NCI-H2227 treated with DMSO at 0.1 percent for 48 hours (cell line): ENCODE measurements at regions not wholly inside any gene's neighbourhood (a gene's known extent, or its start where the extent isn't known, plus 50 kb on each side); places are given as distances from the start of the nearest gene placed in this dataset.

ENCODE experiments used
- DNase-seq: peaks from one replicate; lab custom pipeline; 2025; lab: John Stamatoyannopoulos, UW

DNA sequence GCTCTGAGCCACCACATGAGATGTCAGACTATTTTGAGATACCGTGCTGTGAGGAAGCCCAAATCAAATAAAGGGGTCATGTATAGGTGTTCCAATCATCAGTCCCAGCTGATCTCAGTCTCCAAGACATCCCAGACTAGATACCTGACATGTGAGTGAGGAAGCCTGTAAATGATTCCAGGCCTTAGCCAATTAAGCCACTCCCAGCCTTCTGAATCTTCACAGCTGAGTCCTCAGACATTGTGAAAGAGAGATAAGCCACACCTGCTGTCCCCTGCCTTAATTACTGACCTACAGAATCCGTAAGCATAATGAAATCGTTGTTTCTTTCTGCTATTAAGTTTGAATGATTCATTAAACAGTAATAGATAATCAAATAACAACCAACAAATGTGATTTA, 671.4 kb downstream of the ZNF674 start:
- no peak for DNase-seq

GRCh38 chrX:45872480-45872879, 671.8 kb upstream of the DIPK2B start:
- no peak for DNase-seq

GRCh38 chrX:45868425-45868824, 667.7 kb upstream of the DIPK2B start:
- DNase-seq: no peak

- DNase-seq: no peak
Measured at GRCh38 chrX:45862801-45863200, 662.1 kb upstream of the DIPK2B start.

DNA sequence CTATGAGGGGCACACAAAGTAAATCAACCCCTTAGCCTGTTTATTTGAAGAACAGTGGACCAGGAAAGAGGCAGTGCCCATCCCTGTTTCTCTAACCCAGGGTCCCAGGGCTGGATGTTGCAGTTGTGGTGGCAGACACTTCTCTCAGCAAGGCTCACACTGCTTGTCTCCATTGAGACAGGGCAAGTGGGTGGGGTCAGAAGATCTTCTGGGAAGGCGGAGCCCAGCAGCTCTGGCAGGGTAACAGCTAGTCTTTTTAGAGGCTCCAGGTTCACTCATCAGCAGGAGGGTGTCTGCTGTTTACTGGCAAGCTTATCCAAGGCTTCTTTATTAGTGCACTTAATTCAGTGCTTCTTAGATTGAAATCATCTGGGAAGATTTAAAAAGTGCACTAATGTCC, 659.8 kb upstream of the DIPK2B start:
- DNase-seq: no peak

GRCh38 chrX:45859407-45859806, 658.7 kb upstream of the DIPK2B start:
- DNase-seq: no peak

DNA sequence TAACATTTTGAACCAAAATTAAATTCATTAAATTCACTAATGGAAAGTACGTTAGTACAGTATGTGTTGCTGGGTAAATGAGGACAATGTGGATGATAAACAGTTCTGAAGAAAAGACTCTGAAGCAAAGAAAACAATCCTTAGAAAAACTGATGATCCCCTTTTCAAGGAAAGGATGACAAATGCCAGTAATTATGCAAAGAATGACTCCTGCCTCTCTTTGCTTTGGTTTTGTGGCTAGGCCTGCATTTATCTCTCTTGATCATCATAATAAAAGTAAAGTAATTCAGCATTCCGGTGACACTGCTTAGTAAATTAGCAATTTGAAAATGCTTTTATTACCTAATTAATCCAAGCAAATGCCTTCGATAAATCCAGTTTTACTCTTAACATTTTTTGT, 652.2 kb upstream of the DIPK2B start:
- DNase-seq: no peak

DNA sequence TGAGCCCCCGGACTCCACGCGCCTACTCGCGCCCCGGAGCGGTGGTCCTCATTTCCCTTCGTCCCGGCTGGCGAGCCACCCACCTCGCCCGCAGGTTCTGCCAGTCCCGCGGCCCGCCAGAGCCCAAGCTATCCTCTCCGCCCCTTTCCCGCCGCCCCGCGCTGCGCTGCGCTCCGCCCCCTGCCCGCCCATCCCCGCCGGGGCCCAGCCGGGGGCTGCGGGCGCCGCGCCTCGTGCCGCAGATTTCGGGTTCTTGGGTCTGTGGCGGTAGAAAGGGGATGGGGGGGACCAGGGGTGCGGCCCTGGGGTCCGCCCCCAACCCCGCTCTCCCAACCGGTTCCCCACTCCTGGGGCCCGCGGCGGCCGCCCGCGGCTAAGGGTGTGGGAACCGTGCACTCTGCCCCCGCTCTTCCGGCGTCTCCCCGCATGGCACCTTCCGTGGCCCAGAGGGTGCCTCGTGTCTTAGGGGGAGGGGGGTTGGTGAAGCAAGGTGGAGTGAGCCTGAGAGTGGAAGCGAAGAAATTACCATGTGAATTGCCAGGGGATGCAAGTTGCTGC, 650.8 kb upstream of the DIPK2B start:
- DNase-seq: no peak

- DNase-seq: no peak
Measured at GRCh38 chrX:45850775-45851433, 650.2 kb upstream of the DIPK2B start.

GRCh38 chrX:45850197-45850774, 649.6 kb upstream of the DIPK2B start:
- no peak for DNase-seq

- peak; percentile 2 for DNase-seq
Measured at GRCh38 chrX:45849261-45849862, 648.7 kb upstream of the DIPK2B start.

DNA sequence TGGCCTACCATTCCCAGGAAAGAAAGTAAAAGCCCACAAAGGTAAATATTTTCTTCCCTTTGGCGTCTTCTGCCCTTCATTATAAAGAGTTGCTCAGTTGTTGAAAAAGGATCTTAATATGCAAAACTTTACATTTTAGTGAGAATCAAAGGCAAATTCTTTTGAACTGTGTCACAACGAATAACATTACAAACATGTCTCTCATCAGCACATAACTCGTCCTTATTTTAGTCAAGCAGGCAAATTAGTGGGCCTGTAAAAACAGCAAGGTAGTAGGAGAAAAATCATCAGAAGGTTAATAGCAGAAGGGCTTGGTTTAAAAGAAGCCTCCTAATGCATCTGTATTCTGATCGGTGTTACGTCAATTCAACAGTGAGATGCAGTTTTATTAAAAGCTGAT, 647.3 kb upstream of the DIPK2B start:
- DNase-seq: no peak

DNA sequence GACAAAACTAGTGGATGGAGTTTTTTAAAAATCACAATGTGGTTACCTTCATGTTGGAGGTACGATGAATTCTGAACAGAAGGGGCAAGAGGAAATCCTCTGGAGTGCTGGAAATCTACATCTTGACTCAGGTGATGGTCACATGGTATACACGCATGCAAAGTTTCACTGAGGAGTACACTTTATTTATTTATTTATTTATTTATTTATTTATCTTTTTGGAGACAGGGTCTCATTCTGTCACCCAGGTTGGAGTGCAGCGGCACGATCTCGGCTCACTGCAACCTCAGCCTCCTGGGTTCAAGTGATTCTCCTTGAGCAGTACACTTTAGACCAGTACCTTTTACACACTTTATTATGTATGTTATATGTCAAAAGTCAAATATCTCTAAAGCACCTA, 645.7 kb upstream of the DIPK2B start:
- no peak for DNase-seq

- no peak for DNase-seq
Measured at GRCh38 chrX:45845142-45845541, 644.5 kb upstream of the DIPK2B start.

GRCh38 chrX:45843518-45843917, 642.8 kb upstream of the DIPK2B start:
- DNase-seq: no peak

GRCh38 chrX:45842926-45843315, 642.2 kb upstream of the DIPK2B start:
- DNase-seq: no peak

GRCh38 chrX:45842207-45842925, 641.7 kb upstream of the DIPK2B start:
- DNase-seq: no peak

DNA sequence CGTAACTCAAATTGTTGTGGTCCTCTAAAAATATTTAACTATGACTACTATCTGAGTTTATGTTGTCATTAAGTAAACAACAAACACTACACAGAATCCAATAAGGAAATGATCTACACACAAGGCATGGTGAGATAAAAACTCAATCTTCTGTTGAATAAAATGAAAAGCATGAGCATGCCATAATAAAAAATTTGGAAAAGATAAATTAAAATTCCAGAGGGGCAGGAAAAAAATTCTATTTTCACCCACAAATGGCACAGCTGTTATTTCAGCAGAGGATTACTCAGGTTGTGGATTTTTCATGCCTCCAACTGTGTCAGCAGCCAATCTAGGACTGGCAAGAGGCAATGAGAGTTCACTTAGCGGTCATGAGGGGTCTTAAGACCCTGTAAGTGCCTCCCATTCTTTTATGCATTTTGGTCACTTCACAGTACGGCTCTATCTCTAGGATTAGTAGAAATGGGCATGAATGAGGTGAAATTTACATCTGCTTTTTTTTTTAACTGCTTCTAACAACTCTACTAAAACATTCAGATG, 639.8 kb upstream of the DIPK2B start:
- DNase-seq: no peak

DNA sequence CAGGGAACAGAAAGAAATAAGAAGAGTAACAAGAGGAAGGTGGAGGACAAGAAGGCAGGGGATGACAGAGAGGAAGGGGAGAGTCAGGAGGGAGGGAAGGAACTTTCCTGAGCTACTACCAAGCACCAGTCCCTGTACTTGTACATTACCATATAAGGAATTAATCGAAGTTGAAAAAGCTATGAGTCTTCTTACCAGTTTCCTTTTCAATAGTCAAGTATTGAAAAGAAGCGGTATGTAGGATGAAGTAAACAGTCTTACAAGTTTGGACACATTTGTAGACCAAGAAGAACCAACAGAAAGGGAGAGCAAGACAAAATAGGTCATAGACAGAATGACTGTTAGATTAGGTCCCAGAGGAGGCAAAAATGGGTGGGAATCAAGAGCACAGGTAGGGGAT, 629.7 kb upstream of the DIPK2B start:
- DNase-seq: no peak

DNA sequence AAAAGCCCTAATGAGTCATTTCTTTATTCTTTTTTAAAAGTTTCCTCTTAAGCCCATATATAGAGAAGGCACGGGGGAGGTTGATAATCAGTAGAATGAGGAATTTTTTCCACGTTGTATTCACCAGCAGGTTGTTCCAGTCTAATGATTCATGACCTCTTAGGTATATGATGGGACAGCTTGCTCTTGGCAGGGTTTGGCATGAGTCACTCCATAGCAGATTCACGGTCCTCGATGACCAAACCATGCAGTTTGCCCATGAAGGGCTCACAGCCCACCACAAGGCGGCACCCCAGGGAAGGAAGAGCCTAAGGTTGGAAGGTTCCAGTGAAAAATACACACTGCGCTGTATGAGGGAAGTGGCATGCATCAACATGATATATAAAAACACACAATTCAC, 623.8 kb upstream of the DIPK2B start:
- DNase-seq: no peak

DNA sequence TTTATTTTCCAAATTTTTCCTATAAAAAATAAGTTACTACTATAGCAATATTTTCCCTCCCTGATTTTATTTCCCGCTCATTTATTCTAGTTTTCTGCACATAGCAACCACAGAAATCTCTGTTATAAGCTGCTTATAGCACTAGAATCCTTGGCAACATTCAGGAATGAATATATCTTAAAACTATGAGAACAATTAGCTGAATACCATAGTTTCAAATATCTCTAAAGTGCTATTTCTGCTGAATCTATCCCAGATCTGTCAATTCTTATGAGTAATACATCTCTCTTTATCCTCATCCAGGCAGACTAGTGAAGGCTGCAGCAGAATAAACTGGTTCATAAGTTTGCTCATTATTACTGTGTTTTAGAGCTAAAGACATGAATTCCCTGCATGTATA, 622.9 kb upstream of the DIPK2B start:
- DNase-seq: no peak

- DNase-seq: no peak
Measured at GRCh38 chrX:45822124-45822523, 621.4 kb upstream of the DIPK2B start.

GRCh38 chrX:45818913-45819312, 618.2 kb upstream of the DIPK2B start:
- no peak for DNase-seq
